Stomach smooth muscle (tissue), 2 donors: ENCODE measurements at regions not wholly inside any gene's neighbourhood (a gene's known extent, or its start where the extent isn't known, plus 50 kb on each side); places are given as distances from the start of the nearest gene placed in this dataset.
"Not testable (repeated sequence)": the region's sequence is repeated elsewhere in the genome, so short reads cannot be mapped to it uniquely, and the experiment has no call there.

Source experiments
- H3K27ac ChIP-seq: one replicate; pipeline ENCODE4 v1.7.0; 2013; ENCODE audit warnings: mild to moderate bottlenecking, low read length, inconsistent platforms
- H3K27me3 ChIP-seq, 2 donors: one replicate each; pipeline ENCODE4 v1.7.0; 2013; ENCODE audit warnings: low read length in 2 of 2; ENCODE audit not compliant: insufficient read depth in 2 of 2, control insufficient read depth in 1 of 2
- H3K36me3 ChIP-seq, 2 donors: one replicate each; pipeline ENCODE4 v1.7.0; 2013; ENCODE audit warnings: low read length in 2 of 2; ENCODE audit not compliant: control insufficient read depth in 2 of 2, insufficient read depth in 2 of 2
- H3K4me1 ChIP-seq: one replicate; pipeline ENCODE4 v1.7.0; 2013; ENCODE audit warnings: low read length; ENCODE audit not compliant: control insufficient read depth, insufficient read depth
- H3K4me3 ChIP-seq, 2 donors: one replicate each; pipeline ENCODE4 v1.7.0; 2013; ENCODE audit warnings: low read length in 2 of 2
- H3K9ac ChIP-seq, 2 donors: one replicate each; pipeline ENCODE4 v1.7.0; 2013; ENCODE audit warnings: low read length in 2 of 2, mild to moderate bottlenecking in 1 of 2
- H3K9me3 ChIP-seq, 2 donors: one replicate each; pipeline ENCODE4 v1.7.0; 2013; ENCODE audit warnings: low read length in 2 of 2; ENCODE audit not compliant: control insufficient read depth in 2 of 2
- donor health status: healthy.
- donor health status: Pancreatic carcinoma.

GRCh38 chr12:58728397-58728796 is 191.9 kb downstream of the LRIG3 start:
- Histone ChIP-seq H3K9me3 (no peaks in the 10 kb centered on the region), H3K4me1 (no peaks in the 10 kb centered on the region), H3K4me3 (no peak overlapping the region), H3K27me3 (no peaks in the 10 kb centered on the region), H3K9ac (no peak overlapping the region), H3K36me3 (no peaks in the 10 kb centered on the region), H3K27ac (no peak overlapping the region)

- H3K4me3 ChIP-seq, result no peak overlapping the region
- H3K36me3 ChIP-seq, result no peaks in the 10 kb centered on the region
- H3K9ac ChIP-seq, result no peak overlapping the region
- no peaks in the 10 kb centered on the region for H3K4me1 ChIP-seq
- no peak overlapping the region for H3K27ac ChIP-seq
- H3K27me3 ChIP-seq, result no peaks in the 10 kb centered on the region
- H3K9me3 ChIP-seq, result no peaks in the 10 kb centered on the region
Measured at GRCh38 chr12:58731096-58731495, 189.2 kb downstream of the LRIG3 start.

DNA sequence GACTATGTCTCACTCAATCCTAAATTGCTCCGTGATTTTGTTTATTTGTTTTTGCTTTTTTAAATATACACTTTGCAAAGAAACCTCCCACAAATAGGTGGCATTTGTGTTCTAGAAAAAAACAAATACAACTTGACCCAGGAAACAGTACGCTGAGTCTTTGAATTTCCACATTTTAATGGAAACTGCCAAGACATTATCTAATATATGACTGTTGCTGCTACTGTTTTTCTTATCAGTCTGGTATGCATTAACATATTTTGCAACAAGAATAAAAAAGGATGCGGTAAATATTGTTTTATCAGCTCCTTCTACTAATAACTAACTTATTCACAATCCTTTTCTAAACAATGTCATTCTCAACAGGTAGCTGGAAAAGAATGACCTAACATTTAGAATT is 187.4 kb downstream of the LRIG3 start:
- Histone ChIP-seq H3K27me3 (no peaks in the 10 kb centered on the region), H3K4me3 (no peak overlapping the region), H3K9ac (no peak overlapping the region), H3K27ac (no peak overlapping the region), H3K9me3 (no peaks in the 10 kb centered on the region), H3K4me1 (no peaks in the 10 kb centered on the region), H3K36me3 (no peaks in the 10 kb centered on the region)

DNA sequence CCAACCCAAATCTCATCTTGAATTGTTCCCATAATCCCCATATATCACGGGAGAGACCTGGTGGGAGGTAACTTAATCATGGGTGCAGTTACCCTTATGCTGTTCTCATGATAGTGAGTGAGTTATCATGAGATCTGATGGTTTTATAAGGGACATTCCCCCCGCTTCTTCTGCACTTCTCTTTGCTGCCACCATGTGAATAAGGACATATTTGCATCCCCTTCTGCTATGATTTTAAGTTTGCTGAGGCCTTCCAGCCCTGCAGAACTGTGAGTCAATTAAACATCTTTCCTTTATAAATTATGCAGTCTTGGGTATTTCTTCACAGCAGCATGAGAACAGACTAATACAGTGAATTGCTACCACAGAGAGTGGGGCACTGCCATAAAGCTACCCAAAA is 179.1 kb downstream of the LRIG3 start:
- H3K9me3 ChIP-seq, result peaks cover 0 to 5% of the 10 kb centered on the region in 2 donors

DNA sequence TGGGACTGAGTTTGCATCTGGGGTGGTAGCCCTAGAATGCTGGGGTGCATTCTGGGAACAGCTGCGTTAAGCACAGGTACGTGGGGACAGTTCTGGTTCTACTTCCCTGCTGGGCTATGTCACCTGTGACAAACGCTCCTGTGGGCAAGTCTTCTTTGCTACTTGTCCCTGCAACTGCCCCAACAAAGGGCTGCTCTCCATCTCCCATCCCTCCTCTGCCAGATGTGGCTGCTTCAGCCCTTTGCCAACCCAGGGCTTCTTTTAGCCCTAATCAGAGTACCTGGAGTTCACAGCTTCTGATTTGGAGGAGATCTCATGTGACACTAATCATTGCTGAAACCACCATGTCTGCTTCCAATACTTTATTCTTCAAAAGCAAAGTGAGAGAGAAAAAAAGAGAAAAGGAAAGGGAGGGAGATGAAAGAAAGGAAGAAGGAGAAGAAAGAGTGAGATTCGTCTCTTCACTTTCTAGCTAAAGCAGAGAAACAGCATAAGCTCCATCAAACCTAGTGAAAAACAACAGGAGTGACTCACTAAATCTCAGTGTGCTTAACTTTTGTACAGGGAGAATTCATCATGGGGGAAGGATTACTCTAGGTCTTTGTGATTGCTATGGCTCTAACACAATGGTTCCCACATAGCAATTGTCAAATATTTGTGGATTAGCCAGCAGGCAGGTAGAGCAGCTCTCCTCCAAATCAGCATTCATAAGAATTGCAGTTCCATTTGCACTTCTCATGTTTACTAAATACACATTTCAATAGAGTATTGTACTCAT is 174.8 kb downstream of the LRIG3 start:
- Histone ChIP-seq H3K9ac (no peak overlapping the region), H3K36me3 (no peaks in the 10 kb centered on the region), H3K27me3 (no peaks in the 10 kb centered on the region), H3K4me3 (no peak overlapping the region), H3K4me1 (no peaks in the 10 kb centered on the region), H3K9me3 (peaks cover 0 to 5% of the 10 kb centered on the region in 2 donors), H3K27ac (no peak overlapping the region)

More for the DNA sequence above, 179.1 kb downstream of the LRIG3 start:
- Histone ChIP-seq H3K27me3 (no peaks in the 10 kb centered on the region), H3K27ac (no peak overlapping the region), H3K4me3 (no peak overlapping the region), H3K4me1 (no peaks in the 10 kb centered on the region), H3K9ac (no peak overlapping the region), H3K36me3 (no peaks in the 10 kb centered on the region)

DNA sequence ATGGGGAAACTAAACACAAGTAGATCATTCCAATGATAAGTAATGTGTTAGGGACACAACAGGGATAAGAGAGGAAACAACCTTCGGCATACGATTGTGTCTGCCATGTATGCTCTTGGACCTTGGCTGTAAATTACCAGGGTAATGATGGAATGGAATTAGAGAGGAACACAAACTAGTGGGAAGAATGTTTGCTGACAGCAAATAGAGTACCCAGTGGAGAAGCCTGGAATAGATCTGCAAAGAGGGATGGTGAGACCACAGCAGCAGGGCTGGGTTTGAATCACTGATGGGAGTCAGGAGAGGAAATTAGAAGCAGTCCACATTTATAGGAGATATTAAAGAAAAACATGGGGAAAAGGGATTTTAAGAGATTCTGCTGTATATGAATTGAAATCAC is 172.8 kb downstream of the LRIG3 start:
- Histone ChIP-seq H3K36me3 (no peaks in the 10 kb centered on the region), H3K9me3 (no peaks in the 10 kb centered on the region), H3K27me3 (no peaks in the 10 kb centered on the region), H3K27ac (no peak overlapping the region), H3K9ac (no peak overlapping the region), H3K4me3 (no peak overlapping the region), H3K4me1 (no peaks in the 10 kb centered on the region)

GRCh38 chr12:58750484-58750883 is 169.8 kb downstream of the LRIG3 start:
- Histone ChIP-seq H3K27ac (no peak overlapping the region), H3K9ac (no peak overlapping the region), H3K36me3 (no peaks in the 10 kb centered on the region), H3K4me1 (no peaks in the 10 kb centered on the region), H3K4me3 (no peak overlapping the region), H3K27me3 (no peaks in the 10 kb centered on the region), H3K9me3 (no peaks in the 10 kb centered on the region)

GRCh38 chr12:58757422-58757821 is 162.9 kb downstream of the LRIG3 start:
- Histone ChIP-seq H3K9ac (no peak overlapping the region), H3K27me3 (no peaks in the 10 kb centered on the region), H3K9me3 (no peaks in the 10 kb centered on the region), H3K27ac (no peak overlapping the region), H3K36me3 (no peaks in the 10 kb centered on the region), H3K4me3 (no peak overlapping the region), H3K4me1 (no peaks in the 10 kb centered on the region)

GRCh38 chr12:58759745-58760144 is 160.6 kb downstream of the LRIG3 start:
- H3K36me3 ChIP-seq, H3K4me1 ChIP-seq, H3K9ac ChIP-seq, H3K27me3 ChIP-seq, H3K9me3 ChIP-seq, H3K4me3 ChIP-seq, H3K27ac ChIP-seq: not testable (repeated sequence)

- H3K9me3 ChIP-seq, result no peaks in the 10 kb centered on the region
- H3K4me3 ChIP-seq, result no peak overlapping the region
- no peak overlapping the region for H3K27ac ChIP-seq
- no peak overlapping the region for H3K9ac ChIP-seq
- no peaks in the 10 kb centered on the region for H3K27me3 ChIP-seq
- H3K4me1 ChIP-seq, result no peaks in the 10 kb centered on the region
- H3K36me3 ChIP-seq, result no peaks in the 10 kb centered on the region
Measured at GRCh38 chr12:58761308-58761707, 159.0 kb downstream of the LRIG3 start.

DNA sequence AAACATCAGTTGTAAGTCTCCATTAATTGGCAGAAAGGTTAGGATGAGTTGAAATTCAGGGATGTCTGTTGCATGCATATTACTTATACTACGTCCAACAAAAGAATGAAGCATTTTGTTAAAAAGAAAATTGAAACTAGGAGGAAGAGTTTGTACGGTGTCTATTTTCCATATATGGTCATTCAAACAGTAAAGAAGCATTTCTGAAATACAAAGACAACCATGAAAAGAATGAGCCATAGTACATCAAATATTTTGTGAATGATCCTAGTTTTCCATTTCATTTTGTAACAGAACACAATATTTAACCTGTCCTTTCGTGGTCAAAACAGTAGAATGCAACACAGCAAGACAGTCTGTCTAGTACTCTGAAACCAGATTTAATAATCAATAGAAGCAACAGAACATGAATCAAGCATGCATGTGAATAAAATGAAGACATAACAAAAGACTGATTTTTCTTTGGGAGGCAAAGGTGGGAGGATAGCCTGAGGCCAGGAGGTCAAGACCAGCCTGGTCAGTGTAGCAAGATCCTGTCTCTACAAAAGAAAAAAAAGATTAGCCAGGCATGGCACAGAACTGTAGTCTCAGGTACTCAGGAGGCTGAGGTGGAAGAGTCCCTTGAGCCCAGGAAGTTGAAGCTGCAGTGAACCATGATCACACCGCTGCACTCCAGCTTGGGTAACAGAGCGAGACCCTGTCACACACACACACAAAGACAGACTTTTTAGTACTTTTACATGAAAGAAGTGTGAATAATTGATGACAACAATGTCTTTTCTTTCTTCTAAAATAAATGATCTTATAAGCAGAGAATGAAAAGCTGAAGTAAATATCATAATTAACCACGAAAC is 156.0 kb downstream of the LRIG3 start:
- no peak overlapping the region for H3K4me3 ChIP-seq
- H3K27ac ChIP-seq, result no peak overlapping the region
- H3K9ac ChIP-seq, result no peak overlapping the region
- H3K27me3 ChIP-seq, result no peaks in the 10 kb centered on the region
- H3K9me3 ChIP-seq, result peaks cover 0 to 2% of the 10 kb centered on the region in 2 donors
- H3K4me1 ChIP-seq, result no peaks in the 10 kb centered on the region
- no peaks in the 10 kb centered on the region for H3K36me3 ChIP-seq
